ENCODE measurements at regions not wholly inside any gene's neighbourhood (a gene's known extent, or its start where the extent isn't known, plus 50 kb on each side); places are given as distances from the start of the nearest gene placed in this dataset.
"Not testable (repeated sequence)": the region's sequence is repeated elsewhere in the genome, so short reads cannot be mapped to it uniquely, and the experiment has no call there.

GRCh38 chr7:76941809-76942765 is 90.1 kb downstream of the SPDYE17 start:
- H3K4me1 ChIP-seq (ENCODE audit: insufficient read depth, poor library complexity, severe bottlenecking); H3K27me3 ChIP-seq (ENCODE audit: insufficient read depth, poor library complexity, severe bottlenecking); H3K27ac ChIP-seq (ENCODE audit: poor library complexity, severe bottlenecking); H3K9me3 ChIP-seq (ENCODE audit: severe bottlenecking); H3K4me3 ChIP-seq (ENCODE audit: severe bottlenecking); DNase-seq (ENCODE audit: low spot score); ATAC-seq (ENCODE audit: low read depth); H3K36me3 ChIP-seq (ENCODE audit: low read depth): not testable (repeated sequence)

GRCh38 chr7:76937781-76938180 is 94.4 kb downstream of the SPDYE17 start:
- H3K27me3 ChIP-seq (ENCODE audit: insufficient read depth, poor library complexity, severe bottlenecking); H3K4me1 ChIP-seq (ENCODE audit: insufficient read depth, poor library complexity, severe bottlenecking); H3K36me3 ChIP-seq (ENCODE audit: low read depth); H3K9me3 ChIP-seq (ENCODE audit: severe bottlenecking); DNase-seq (ENCODE audit: low spot score); H3K4me3 ChIP-seq (ENCODE audit: severe bottlenecking); H3K27ac ChIP-seq (ENCODE audit: poor library complexity, severe bottlenecking): not testable (repeated sequence)
- peak; percentile 71 for ATAC-seq (ENCODE audit: low read depth)

GRCh38 chr7:76937330-76937729 is 94.8 kb downstream of the SPDYE17 start:
- H3K27ac ChIP-seq (ENCODE audit: poor library complexity, severe bottlenecking); DNase-seq (ENCODE audit: low spot score); H3K36me3 ChIP-seq (ENCODE audit: low read depth); H3K4me3 ChIP-seq (ENCODE audit: severe bottlenecking); H3K9me3 ChIP-seq (ENCODE audit: severe bottlenecking); H3K4me1 ChIP-seq (ENCODE audit: insufficient read depth, poor library complexity, severe bottlenecking); ATAC-seq (ENCODE audit: low read depth); H3K27me3 ChIP-seq (ENCODE audit: insufficient read depth, poor library complexity, severe bottlenecking): not testable (repeated sequence)

- H3K27me3 ChIP-seq (ENCODE audit: insufficient read depth, poor library complexity, severe bottlenecking); H3K4me1 ChIP-seq (ENCODE audit: insufficient read depth, poor library complexity, severe bottlenecking); H3K27ac ChIP-seq (ENCODE audit: poor library complexity, severe bottlenecking); DNase-seq (ENCODE audit: low spot score); H3K9me3 ChIP-seq (ENCODE audit: severe bottlenecking); H3K4me3 ChIP-seq (ENCODE audit: severe bottlenecking); H3K36me3 ChIP-seq (ENCODE audit: low read depth); ATAC-seq (ENCODE audit: low read depth): not testable (repeated sequence)
Observed at GRCh38 chr7:76936346-76936745, 95.8 kb downstream of the SPDYE17 start.

GRCh38 chr7:76934711-76935110 is 97.5 kb downstream of the SPDYE17 start:
- H3K9me3 ChIP-seq (ENCODE audit: severe bottlenecking); H3K4me1 ChIP-seq (ENCODE audit: insufficient read depth, poor library complexity, severe bottlenecking); H3K36me3 ChIP-seq (ENCODE audit: low read depth); ATAC-seq (ENCODE audit: low read depth); H3K27ac ChIP-seq (ENCODE audit: poor library complexity, severe bottlenecking); DNase-seq (ENCODE audit: low spot score); H3K27me3 ChIP-seq (ENCODE audit: insufficient read depth, poor library complexity, severe bottlenecking); H3K4me3 ChIP-seq (ENCODE audit: severe bottlenecking): not testable (repeated sequence)

- ATAC-seq (ENCODE audit: low read depth); H3K9me3 ChIP-seq (ENCODE audit: severe bottlenecking); H3K27me3 ChIP-seq (ENCODE audit: insufficient read depth, poor library complexity, severe bottlenecking); H3K36me3 ChIP-seq (ENCODE audit: low read depth); H3K4me1 ChIP-seq (ENCODE audit: insufficient read depth, poor library complexity, severe bottlenecking); DNase-seq (ENCODE audit: low spot score); H3K27ac ChIP-seq (ENCODE audit: poor library complexity, severe bottlenecking); H3K4me3 ChIP-seq (ENCODE audit: severe bottlenecking): not testable (repeated sequence)
Observed at GRCh38 chr7:76932957-76933356, 99.2 kb downstream of the SPDYE17 start.

- H3K4me3 ChIP-seq (ENCODE audit: severe bottlenecking); H3K4me1 ChIP-seq (ENCODE audit: insufficient read depth, poor library complexity, severe bottlenecking); H3K27ac ChIP-seq (ENCODE audit: poor library complexity, severe bottlenecking); H3K36me3 ChIP-seq (ENCODE audit: low read depth); H3K9me3 ChIP-seq (ENCODE audit: severe bottlenecking); DNase-seq (ENCODE audit: low spot score); H3K27me3 ChIP-seq (ENCODE audit: insufficient read depth, poor library complexity, severe bottlenecking); ATAC-seq (ENCODE audit: low read depth): not testable (repeated sequence)
Observed at GRCh38 chr7:76931441-76931840, 100.7 kb downstream of the SPDYE17 start.

GRCh38 chr7:76930416-76930815 is 101.7 kb downstream of the SPDYE17 start:
- ATAC-seq (ENCODE audit: low read depth); DNase-seq (ENCODE audit: low spot score); H3K36me3 ChIP-seq (ENCODE audit: low read depth): not testable (repeated sequence)

GRCh38 chr7:76928751-76929150 is 103.4 kb downstream of the SPDYE17 start:
- not testable (repeated sequence) for H3K27me3 ChIP-seq (ENCODE audit: insufficient read depth, poor library complexity, severe bottlenecking); ATAC-seq (ENCODE audit: low read depth); H3K9me3 ChIP-seq (ENCODE audit: severe bottlenecking); H3K4me3 ChIP-seq (ENCODE audit: severe bottlenecking); DNase-seq (ENCODE audit: low spot score); H3K27ac ChIP-seq (ENCODE audit: poor library complexity, severe bottlenecking); H3K4me1 ChIP-seq (ENCODE audit: insufficient read depth, poor library complexity, severe bottlenecking); H3K36me3 ChIP-seq (ENCODE audit: low read depth)

More at GRCh38 chr7:76930416-76930815, 101.7 kb downstream of the SPDYE17 start:
- H3K9me3 ChIP-seq (ENCODE audit: severe bottlenecking); H3K27ac ChIP-seq (ENCODE audit: poor library complexity, severe bottlenecking); H3K4me1 ChIP-seq (ENCODE audit: insufficient read depth, poor library complexity, severe bottlenecking); H3K27me3 ChIP-seq (ENCODE audit: insufficient read depth, poor library complexity, severe bottlenecking); H3K4me3 ChIP-seq (ENCODE audit: severe bottlenecking): not testable (repeated sequence)

GRCh38 chr7:76927741-76928393 is 104.3 kb downstream of the SPDYE17 start:
- H3K27me3 ChIP-seq (ENCODE audit: insufficient read depth, poor library complexity, severe bottlenecking); H3K36me3 ChIP-seq (ENCODE audit: low read depth); H3K4me3 ChIP-seq (ENCODE audit: severe bottlenecking); DNase-seq (ENCODE audit: low spot score); H3K27ac ChIP-seq (ENCODE audit: poor library complexity, severe bottlenecking); ATAC-seq (ENCODE audit: low read depth); H3K4me1 ChIP-seq (ENCODE audit: insufficient read depth, poor library complexity, severe bottlenecking); H3K9me3 ChIP-seq (ENCODE audit: severe bottlenecking): not testable (repeated sequence)

GRCh38 chr7:76926416-76926815 is 105.7 kb downstream of the SPDYE17 start:
- H3K9me3 ChIP-seq (ENCODE audit: severe bottlenecking); H3K4me3 ChIP-seq (ENCODE audit: severe bottlenecking); H3K4me1 ChIP-seq (ENCODE audit: insufficient read depth, poor library complexity, severe bottlenecking); ATAC-seq (ENCODE audit: low read depth); H3K27ac ChIP-seq (ENCODE audit: poor library complexity, severe bottlenecking); H3K27me3 ChIP-seq (ENCODE audit: insufficient read depth, poor library complexity, severe bottlenecking); DNase-seq (ENCODE audit: low spot score); H3K36me3 ChIP-seq (ENCODE audit: low read depth): not testable (repeated sequence)
